ENCODE measurements at regions not wholly inside any gene's neighbourhood (a gene's known extent, or its start where the extent isn't known, plus 50 kb on each side); places are given as distances from the start of the nearest gene placed in this dataset.

- no peak for TF ChIP-seq ZNF384 (IDR thresholded peaks at IDR 0.05; ENCODE audit: low read depth, low read length)
- TF ChIP-seq ETV1 (tag; conservative IDR thresholded peaks at IDR 0.05; ENCODE audit: low read depth), result no peak
- TF ChIP-seq RAD21 (CRISPR knock-in tag; conservative IDR thresholded peaks at IDR 0.05 in 1 of 2, IDR thresholded peaks at IDR 0.05 in 1 of 2), result no peak
- no peak for TF ChIP-seq ZNF507 (tag; conservative IDR thresholded peaks at IDR 0.05)
- no peak for TF ChIP-seq FOXA1 (IDR thresholded peaks at IDR 0.05; ENCODE audit: borderline replicate concordance)
Measured at GRCh38 chr17:15109608-15110007, 155.5 kb downstream of the PMP22 start.
